RPMI7951 (cell line): ENCODE measurements at regions not wholly inside any gene's neighbourhood (a gene's known extent, or its start where the extent isn't known, plus 50 kb on each side); places are given as distances from the start of the nearest gene placed in this dataset.

Source experiments
- DNase-seq: peaks from one replicate; pipeline ENCODE4 v3.0.0-alpha.2; 2012; ENCODE audit warnings: low read depth

- DNase-seq: peak; percentile 30
Measured at GRCh38 chr11:69364921-69365320, 71.0 kb downstream of the MYEOV start.

- no peak for DNase-seq
Measured at GRCh38 chr11:69365558-69365957, 71.6 kb downstream of the MYEOV start.

- DNase-seq: no peak
Measured at GRCh38 chr11:69366591-69366990, 72.6 kb downstream of the MYEOV start.

- no peak for DNase-seq
Measured at GRCh38 chr11:69367211-69367964, 73.4 kb downstream of the MYEOV start.

GRCh38 chr11:69368119-69368880 is 74.3 kb downstream of the MYEOV start:
- no peak for DNase-seq

GRCh38 chr11:69369210-69369825 is 75.4 kb downstream of the MYEOV start:
- DNase-seq: no peak

GRCh38 chr11:69369945-69370344 is 76.0 kb downstream of the MYEOV start:
- DNase-seq: no peak

- no peak for DNase-seq
Measured at GRCh38 chr11:69370984-69371709, 77.2 kb downstream of the MYEOV start.

GRCh38 chr11:69371731-69372588 is 78.0 kb downstream of the MYEOV start:
- DNase-seq: no peak

GRCh38 chr11:69372589-69373250 is 78.8 kb downstream of the MYEOV start:
- no peak for DNase-seq

- DNase-seq: no peak
Measured at GRCh38 chr11:69373251-69373635, 79.3 kb downstream of the MYEOV start.

- DNase-seq: no peak
Measured at GRCh38 chr11:69374110-69374945, 80.4 kb downstream of the MYEOV start.

GRCh38 chr11:69374946-69375310 is 81.0 kb downstream of the MYEOV start:
- no peak for DNase-seq

- DNase-seq: no peak
Measured at GRCh38 chr11:69375316-69376154, 81.6 kb downstream of the MYEOV start.

GRCh38 chr11:69376155-69377028 is 82.4 kb downstream of the MYEOV start:
- no peak for DNase-seq

- DNase-seq: no peak
Measured at GRCh38 chr11:69377029-69377952, 83.3 kb downstream of the MYEOV start.

GRCh38 chr11:69377953-69378302 is 84.0 kb downstream of the MYEOV start:
- no peak for DNase-seq
